HG03342 (cell line): ENCODE measurements at regions not wholly inside any gene's neighbourhood (a gene's known extent, or its start where the extent isn't known, plus 50 kb on each side); places are given as distances from the start of the nearest gene placed in this dataset.
A peak's percentile ranks its signal among the peaks of the same experiment; 100 is the strongest.

Experiments
- ATAC-seq: cut with Tn5 transposase; IDR thresholded peaks from one replicate; pipeline ENCODE4 v1.9.1; 2021; ENCODE audit warnings: mild to moderate bottlenecking, moderate library complexity; ENCODE audit not compliant: unreplicated experiment

DNA sequence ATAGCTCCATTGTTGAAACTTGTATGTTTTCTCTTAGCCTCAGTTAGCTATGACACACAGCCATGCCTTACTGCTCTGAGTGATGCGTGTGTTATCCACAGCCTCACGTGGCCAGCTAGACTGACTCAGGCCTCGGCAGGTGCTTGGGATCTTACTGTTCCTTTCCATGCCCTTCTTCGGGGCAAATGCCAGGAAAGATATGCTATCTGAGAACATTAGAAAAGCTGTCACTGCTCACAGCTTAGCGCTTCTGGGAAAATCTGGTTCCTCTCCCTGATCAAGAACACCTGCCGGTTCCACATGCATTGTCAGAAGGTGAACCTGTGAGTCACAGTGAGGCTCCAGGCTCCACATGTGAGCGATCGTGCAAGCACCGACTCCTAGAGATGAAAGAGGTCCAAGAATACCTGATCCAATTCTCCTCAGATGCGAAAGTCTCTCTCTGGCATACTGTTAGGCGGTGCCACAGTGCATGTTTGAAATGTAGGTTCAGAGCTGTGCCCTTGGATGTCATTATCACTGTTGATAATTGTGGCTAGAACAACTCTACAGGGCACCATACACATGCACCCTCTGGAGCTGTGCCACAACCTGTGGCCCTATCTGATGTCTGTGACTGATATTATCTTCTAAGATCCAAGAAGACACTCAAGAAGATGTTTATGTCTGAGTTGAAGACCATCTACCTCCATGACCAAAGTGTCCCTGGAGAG is 247.8 kb upstream of the IGFBP3 start:
- no peak for ATAC-seq

GRCh38 chr7:46168231-46168630 is 247.2 kb upstream of the IGFBP3 start:
- ATAC-seq: no peak

- ATAC-seq: no peak
Measured at GRCh38 chr7:46165276-46165675, 244.2 kb upstream of the IGFBP3 start.

GRCh38 chr7:46164629-46165028 is 243.6 kb upstream of the IGFBP3 start:
- ATAC-seq: no peak

GRCh38 chr7:46163246-46163645 is 242.2 kb upstream of the IGFBP3 start:
- no peak for ATAC-seq

DNA sequence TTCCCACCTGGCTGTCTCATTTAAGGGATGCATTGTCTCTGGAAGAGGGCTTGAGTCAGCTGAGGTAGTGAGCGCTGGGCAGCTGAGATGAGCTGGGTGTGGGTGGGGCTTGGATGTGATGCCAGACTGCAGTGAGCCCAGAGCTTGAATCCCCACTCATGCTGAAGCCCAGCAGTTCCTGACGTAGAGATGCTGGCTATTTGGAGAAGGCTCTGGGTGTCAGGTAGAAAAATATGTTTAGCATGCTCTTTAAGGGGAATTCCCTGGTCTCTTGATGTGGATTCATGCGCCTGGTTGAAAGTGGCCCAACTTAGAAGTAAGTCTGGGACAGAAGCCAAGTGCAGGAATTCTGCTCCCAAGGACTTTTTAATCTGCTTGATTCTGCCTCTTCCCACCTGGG is 241.5 kb upstream of the IGFBP3 start:
- ATAC-seq: no peak

DNA sequence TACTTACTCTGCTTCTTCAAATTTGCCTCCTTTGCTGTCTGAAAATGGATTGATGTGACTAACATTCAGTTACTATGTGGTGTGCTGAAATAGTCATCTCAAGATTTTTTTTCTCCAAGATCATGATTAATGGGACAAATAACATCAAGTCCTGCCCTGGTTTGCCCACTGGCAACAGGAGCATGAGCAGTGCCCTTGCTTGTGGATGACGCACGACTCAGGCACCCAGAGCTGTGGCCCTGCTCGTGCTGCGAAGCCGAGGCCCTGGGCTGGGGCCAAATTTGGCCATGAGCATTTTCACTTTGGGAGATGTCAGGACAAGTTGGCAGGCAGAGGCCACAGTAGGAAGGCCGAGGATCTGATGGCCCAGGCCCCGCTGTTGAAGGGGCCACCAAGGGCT is 239.8 kb upstream of the IGFBP3 start:
- no peak for ATAC-seq

DNA sequence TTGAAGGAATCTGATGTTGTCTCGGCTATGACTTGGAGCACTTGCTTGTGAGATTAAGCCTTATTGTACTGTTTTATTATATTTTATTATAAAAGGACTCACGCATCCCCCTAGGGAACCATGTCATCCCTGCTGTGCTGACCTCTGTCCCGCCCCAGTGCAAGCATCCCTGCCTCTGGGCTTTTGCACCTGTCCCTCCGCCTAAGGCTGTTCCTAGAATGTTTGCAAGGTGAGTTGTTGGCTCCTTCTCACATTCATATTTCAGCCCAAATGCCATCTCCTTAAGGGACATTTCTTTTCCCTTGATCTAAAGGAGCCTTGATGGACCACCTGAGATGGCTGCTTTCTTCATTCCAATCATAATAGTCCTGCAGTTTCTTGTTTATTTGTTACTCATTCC is 236.9 kb upstream of the IGFBP3 start:
- no peak for ATAC-seq

DNA sequence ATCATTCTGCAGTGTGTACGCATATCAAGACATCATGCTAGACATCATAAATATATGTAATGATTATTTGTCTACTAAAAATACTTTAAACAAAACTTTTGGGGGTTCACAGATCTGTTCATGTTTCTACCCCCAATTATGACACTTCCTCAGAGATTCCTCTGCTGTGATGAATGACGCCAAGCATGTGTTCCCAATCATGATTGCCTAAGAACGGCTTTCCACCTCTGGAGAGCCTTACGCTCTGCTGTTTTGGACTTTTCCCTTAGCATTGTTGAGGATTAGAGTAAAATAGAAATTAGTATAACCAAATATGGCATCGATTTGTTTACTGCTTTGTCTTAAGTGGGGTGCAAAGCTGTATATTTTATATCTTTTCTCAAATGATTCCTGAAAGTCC is 236.3 kb upstream of the IGFBP3 start:
- no peak for ATAC-seq

GRCh38 chr7:46156853-46157252 is 235.8 kb upstream of the IGFBP3 start:
- no peak for ATAC-seq

GRCh38 chr7:46156086-46156485 is 235.0 kb upstream of the IGFBP3 start:
- ATAC-seq: no peak

GRCh38 chr7:46155367-46155766 is 234.3 kb upstream of the IGFBP3 start:
- no peak for ATAC-seq

- peak; percentile 70 for ATAC-seq
Measured at GRCh38 chr7:46153951-46154787, 233.1 kb upstream of the IGFBP3 start.

- ATAC-seq: peak; percentile 50
Measured at GRCh38 chr7:46153583-46153950, 232.5 kb upstream of the IGFBP3 start.

- no peak for ATAC-seq
Measured at GRCh38 chr7:46152696-46153095, 231.6 kb upstream of the IGFBP3 start.

- no peak for ATAC-seq
Measured at GRCh38 chr7:46150721-46151120, 229.6 kb upstream of the IGFBP3 start.

- no peak for ATAC-seq
Measured at GRCh38 chr7:46150202-46150601, 229.1 kb upstream of the IGFBP3 start.

GRCh38 chr7:46147871-46148270 is 226.8 kb upstream of the IGFBP3 start:
- ATAC-seq: no peak

- ATAC-seq: no peak
Measured at GRCh38 chr7:46146454-46147255, 225.6 kb upstream of the IGFBP3 start.

DNA sequence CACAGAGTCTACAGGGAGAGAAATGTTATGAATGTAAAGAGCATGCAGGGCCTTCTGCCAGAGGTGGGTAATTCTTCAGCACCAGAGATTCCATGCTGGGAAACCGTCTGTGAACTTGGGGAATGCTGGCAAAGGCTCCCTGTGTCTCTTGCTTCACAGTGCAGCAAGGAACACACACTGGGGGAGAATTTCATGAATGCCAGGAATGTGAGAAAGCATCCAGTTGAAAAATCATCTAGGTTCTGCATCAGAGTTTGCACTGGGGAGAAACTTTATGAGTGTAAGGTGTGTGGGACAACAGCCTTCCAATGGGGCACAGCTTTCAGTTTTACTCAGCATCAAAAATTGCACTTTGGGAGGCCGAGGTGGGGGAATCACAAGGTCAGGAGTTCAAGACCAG is 224.3 kb upstream of the IGFBP3 start:
- ATAC-seq: no peak
